Right lobe of liver (tissue), 6 donors: ENCODE measurements at regions not wholly inside any gene's neighbourhood (a gene's known extent, or its start where the extent isn't known, plus 50 kb on each side); places are given as distances from the start of the nearest gene placed in this dataset.
"Not testable (repeated sequence)": the region's sequence is repeated elsewhere in the genome, so short reads cannot be mapped to it uniquely, and the experiment has no call there.

ENCODE experiments used
- ATAC-seq, 4 donors: fragments of 200-7000 bp; cut with Tn5 transposase; one replicate each; pipeline ENCODE4 v1.9.1; 2020; ENCODE audit warnings: mild to moderate bottlenecking in 4 of 4, moderate library complexity in 4 of 4
- DNase-seq, 3 donors: peaks; one replicate each; pipeline ENCODE4 v3.0.0-alpha.2; 2020
- H3K27ac ChIP-seq, 3 donors: fragments of 200-600 bp; one replicate each; pipeline ENCODE4 v1.8.0; 2022
- H3K27me3 ChIP-seq, 2 donors: fragments of 200-600 bp; one replicate each; pipeline ENCODE4 v1.8.0; 2022
- H3K36me3 ChIP-seq, 4 donors: fragments of 200-600 bp; sonication (generic) in 1 of 4; one replicate each; pipeline versions ENCODE4 v1.5.1 to v1.8.0; 2017 to 2022; ENCODE audit warnings: control low read depth in 1 of 4
- H3K4me1 ChIP-seq, 4 donors: fragments of 200-600 bp; sonication (generic) in 1 of 4; one replicate each; pipeline versions ENCODE4 v1.5.1 to v1.8.0; 2017 to 2022; ENCODE audit warnings: control low read depth in 1 of 4
- H3K4me3 ChIP-seq, 3 donors: fragments of 200-600 bp; one replicate each; pipeline ENCODE4 v1.8.0; 2022
- H3K9me3 ChIP-seq, 4 donors: fragments of 200-600 bp; sonication (generic) in 1 of 4; one replicate each; pipeline versions ENCODE4 v1.5.1 to v1.8.0; 2017 to 2022; ENCODE audit warnings: control low read depth in 1 of 4
- CTCF ChIP-seq, 4 donors: fragments of 200-600 bp in 3 of 4; fragments of 450-650 bp in 1 of 4; IDR thresholded peaks; one replicate each; pipeline versions ENCODE4 v1.5.1 to v1.8.0; 2016 to 2022; ENCODE audit warnings: antibody characterized with exemption in 4 of 4, mild to moderate bottlenecking in 2 of 4
- POLR2A ChIP-seq: fragments of 450-650 bp; IDR thresholded peaks from one replicate; pipeline ENCODE4 v1.6.1; 2017; ENCODE audit warnings: antibody characterized with exemption, mild to moderate bottlenecking
- WGBS: methylation state at CpG from one replicate; pipeline ENCODE4 v1.1.6; 2018; ENCODE audit warnings: low coverage, low lambda C conversion rate; ENCODE audit not compliant: insufficient coverage; ENCODE audit errors: missing lambda C conversion rate; 5-methylcytosine and 5-hydroxymethylcytosine counted together
- intact Hi-C, 2 donors: fragments of 100-400 bp; cut with DNase I; formaldehyde crosslinking; loops; one replicate each; pipeline versions ENCODE4 v1.11.2 to v1.14.1; 2022
- donor health status: DM: no; HTN: yes; CAD: no.
- donor health status: DM: no; HTN: no; CAD: no.
- donor health status: DM: no; HTN: no; CAD: no.
- donor health status: DM: no; HTN: yes; CAD: no.
- donor health status: DM: no; HTN: yes; CAD: no.

GRCh38 chr11:89633135-89633705, 76.9 kb upstream of the TRIM77 start:
- Histone ChIP-seq H3K36me3 (no peaks in the 10 kb centered on the region), H3K27ac (no peak overlapping the region), H3K4me1 (no peaks in the 10 kb centered on the region), H3K4me3 (no peak overlapping the region), H3K9me3 (no peaks in the 10 kb centered on the region), H3K27me3 (no peaks in the 10 kb centered on the region)
- peak in 1 of 4 donors; percentile 70 for ATAC-seq
- intact Hi-C loops, result no loop called here
- DNase-seq, result no peak
- WGBS, result 31% methylated on average over 1 of the region's 1 CpG
- TF ChIP-seq POLR2A (no peak), CTCF (IDR thresholded peaks at IDR 0.05) (no peak)

- ATAC-seq, result peak; percentile 71 to 77 (median 76)
- H3K9me3 ChIP-seq, H3K27ac ChIP-seq, DNase-seq, H3K4me1 ChIP-seq, H3K27me3 ChIP-seq, H3K4me3 ChIP-seq, H3K36me3 ChIP-seq, intact Hi-C loops: not testable (repeated sequence)
- WGBS, result 56% methylated on average over 3 of the region's 3 CpGs
Measured at GRCh38 chr11:89640777-89641176, 69.3 kb upstream of the TRIM77 start.

- not testable (repeated sequence) for H3K9me3 ChIP-seq, H3K4me3 ChIP-seq
- 18% methylated on average over 1 of the region's 1 CpG for WGBS
Measured at GRCh38 chr11:89648232-89648631, 61.9 kb upstream of the TRIM77 start.

GRCh38 chr11:89648996-89649395, 61.1 kb upstream of the TRIM77 start:
- ATAC-seq, H3K4me1 ChIP-seq, H3K27me3 ChIP-seq, H3K4me3 ChIP-seq, DNase-seq, H3K27ac ChIP-seq, intact Hi-C loops, H3K9me3 ChIP-seq, H3K36me3 ChIP-seq: not testable (repeated sequence)
- WGBS, result 97% methylated on average over 5 of the region's 5 CpGs

More at GRCh38 chr11:89648232-89648631, 61.9 kb upstream of the TRIM77 start:
- DNase-seq, H3K4me1 ChIP-seq, H3K27ac ChIP-seq, H3K27me3 ChIP-seq, intact Hi-C loops, H3K36me3 ChIP-seq: not testable (repeated sequence)
- ATAC-seq, result peak in 3 of 4 donors; percentile 50 to 63 (median 51)

- WGBS, result 54% methylated on average over 2 of the region's 2 CpGs
- H3K36me3 ChIP-seq, ATAC-seq: not testable (repeated sequence)
Measured at GRCh38 chr11:89654669-89655068, 55.4 kb upstream of the TRIM77 start.

GRCh38 chr11:89658767-89659166, 51.3 kb upstream of the TRIM77 start:
- H3K9me3 ChIP-seq, DNase-seq, intact Hi-C loops, H3K27me3 ChIP-seq, H3K4me1 ChIP-seq, H3K36me3 ChIP-seq: not testable (repeated sequence)
- H3K4me3 ChIP-seq, result peak overlapping the region in 1 of 3 donors; percentile 33
- ATAC-seq, result peak; percentile 51 to 79 (median 73)
- H3K27ac ChIP-seq, result peak overlapping the region in 2 of 3 donors; percentile 63 to 86

More at GRCh38 chr11:89654669-89655068, 55.4 kb upstream of the TRIM77 start:
- H3K4me3 ChIP-seq, DNase-seq, H3K27ac ChIP-seq, intact Hi-C loops, H3K9me3 ChIP-seq, H3K27me3 ChIP-seq, H3K4me1 ChIP-seq: not testable (repeated sequence)

GRCh38 chr11:89659414-89659813, 50.7 kb upstream of the TRIM77 start:
- intact Hi-C loops, H3K36me3 ChIP-seq, H3K9me3 ChIP-seq, H3K4me1 ChIP-seq, H3K27me3 ChIP-seq: not testable (repeated sequence)
- Histone ChIP-seq H3K27ac (peak overlapping the region in 2 of 3 donors; percentile 63 to 86), H3K4me3 (peak overlapping the region in 1 of 3 donors; percentile 33)
- WGBS, result 18% methylated on average over 2 of the region's 2 CpGs
- DNase-seq (peak in 1 of 3 donors; percentile 52), ATAC-seq (peak; percentile 45 to 66 (median 54))

GRCh38 chr11:89660234-89660633, 49.9 kb upstream of the TRIM77 start:
- H3K27ac ChIP-seq, result peak overlapping the region; percentile 36 to 86 (median 63)
- no peaks in the 10 kb centered on the region for H3K36me3 ChIP-seq
- intact Hi-C loops, result no loop called here
- peak; percentile 93 to 98 (median 95) for ATAC-seq
- DNase-seq, result peak in 1 of 3 donors; percentile 79
- peak; percentile 15 to 48 (median 46) for TF ChIP-seq CTCF (IDR thresholded peaks at IDR 0.05)
- TF ChIP-seq POLR2A, result no peak
- peaks cover 0 to 17% (median 1%) of the 10 kb centered on the region in 4 donors for H3K4me1 ChIP-seq
- H3K4me3 ChIP-seq, result peak overlapping the region in 2 of 3 donors; percentile 11 to 33
- H3K9me3 ChIP-seq, result no peaks in the 10 kb centered on the region
- H3K27me3 ChIP-seq, result no peaks in the 10 kb centered on the region
